HG02852 (cell line): ENCODE measurements at regions not wholly inside any gene's neighbourhood (a gene's known extent, or its start where the extent isn't known, plus 50 kb on each side); places are given as distances from the start of the nearest gene placed in this dataset.
A peak's percentile ranks its signal among the peaks of the same experiment; 100 is the strongest.
"Not testable (repeated sequence)": the region's sequence is repeated elsewhere in the genome, so short reads cannot be mapped to it uniquely, and the experiment has no call there.

Experiments used
- ATAC-seq: cut with Tn5 transposase; IDR thresholded peaks from one replicate; pipeline ENCODE4 v1.9.1; 2021; ENCODE audit warnings: mild to moderate bottlenecking, moderate library complexity; ENCODE audit not compliant: unreplicated experiment

- ATAC-seq: peak; percentile 72
Observed at GRCh38 chr3:124650798-124651197, 79.5 kb upstream of the UMPS start.

- not testable (repeated sequence) for ATAC-seq
Observed at GRCh38 chr3:124651416-124651815, 78.8 kb upstream of the UMPS start.

- no peak for ATAC-seq
Observed at GRCh38 chr3:124652009-124652408, 78.2 kb upstream of the UMPS start.

- ATAC-seq: no peak
Observed at GRCh38 chr3:124653071-124653796, 77.0 kb upstream of the UMPS start.

GRCh38 chr3:124653797-124654469 is 76.3 kb upstream of the UMPS start:
- no peak for ATAC-seq

GRCh38 chr3:124654470-124654845 is 75.8 kb upstream of the UMPS start:
- ATAC-seq: no peak

- ATAC-seq: no peak
Observed at GRCh38 chr3:124656531-124656930, 73.7 kb upstream of the UMPS start.

GRCh38 chr3:124657138-124657537 is 73.1 kb upstream of the UMPS start:
- ATAC-seq: no peak

GRCh38 chr3:124658270-124658669 is 72.0 kb upstream of the UMPS start:
- ATAC-seq: no peak

GRCh38 chr3:124659175-124659574 is 71.1 kb upstream of the UMPS start:
- ATAC-seq: no peak

GRCh38 chr3:124660599-124660998 is 69.7 kb upstream of the UMPS start:
- no peak for ATAC-seq

GRCh38 chr3:124663690-124664089 is 66.6 kb upstream of the UMPS start:
- no peak for ATAC-seq

- no peak for ATAC-seq
Observed at GRCh38 chr3:124664804-124665203, 65.4 kb upstream of the UMPS start.

GRCh38 chr3:124666067-124666466 is 64.2 kb upstream of the UMPS start:
- ATAC-seq: no peak

GRCh38 chr3:124669470-124669869 is 60.8 kb upstream of the UMPS start:
- ATAC-seq: no peak

GRCh38 chr3:124671106-124671505 is 59.1 kb upstream of the UMPS start:
- no peak for ATAC-seq

GRCh38 chr3:124674336-124674735 is 55.9 kb upstream of the UMPS start:
- no peak for ATAC-seq

- no peak for ATAC-seq
Observed at GRCh38 chr3:124676236-124676635, 54.0 kb upstream of the UMPS start.

- ATAC-seq: no peak
Observed at GRCh38 chr3:124679048-124679638, 51.1 kb upstream of the UMPS start.
